ENCODE measurements at regions not wholly inside any gene's neighbourhood (a gene's known extent, or its start where the extent isn't known, plus 50 kb on each side); places are given as distances from the start of the nearest gene placed in this dataset.
A peak's percentile ranks its signal among the peaks of the same experiment; 100 is the strongest.

DNA sequence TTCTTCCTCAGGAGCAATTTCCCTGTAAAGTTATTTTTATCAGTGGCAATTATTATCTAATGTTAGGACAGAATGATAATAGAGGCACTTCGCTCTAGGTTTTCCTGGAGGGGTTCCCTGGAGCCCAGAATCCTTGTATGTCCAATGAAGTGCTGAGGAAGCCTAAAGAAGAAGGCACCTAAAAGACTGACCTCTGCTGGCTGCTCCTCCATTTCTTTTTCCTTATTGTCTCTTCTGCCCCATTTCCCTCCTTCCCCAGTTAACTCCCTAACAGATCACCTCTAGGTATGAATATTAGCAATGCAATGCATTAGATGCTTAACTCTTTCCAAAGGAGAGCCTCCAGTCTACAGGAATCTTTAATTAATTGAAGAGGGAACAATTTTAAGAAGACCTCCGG lies 985.4 kb downstream of the DIAPH3 start:
- DNase-seq = peak; percentile 5

DNA sequence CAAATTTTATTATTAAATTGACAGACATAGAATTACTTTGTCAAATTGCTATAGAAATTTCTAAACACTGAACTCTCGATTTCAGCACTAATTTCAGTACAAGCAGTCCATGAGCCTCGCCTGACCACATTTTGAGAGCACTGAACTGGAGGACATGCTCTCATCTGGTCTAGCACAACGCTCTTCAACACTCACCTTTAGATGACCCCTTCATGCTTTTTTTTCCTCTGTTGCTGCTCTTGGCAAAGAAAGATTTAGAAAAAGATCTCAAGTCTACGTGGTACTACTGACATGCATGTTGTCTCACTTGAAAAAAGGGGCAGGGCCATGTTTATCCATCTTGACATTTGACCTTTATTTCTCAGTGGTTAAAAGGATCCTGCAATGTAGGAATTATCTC lies 981.5 kb downstream of the DIAPH3 start:
- no peak for DNase-seq

GRCh38 chr13:59197397-59197796 lies 966.3 kb downstream of the DIAPH3 start:
- DNase-seq = no peak

GRCh38 chr13:59201841-59202240 lies 961.9 kb downstream of the DIAPH3 start:
- DNase-seq = no peak

DNA sequence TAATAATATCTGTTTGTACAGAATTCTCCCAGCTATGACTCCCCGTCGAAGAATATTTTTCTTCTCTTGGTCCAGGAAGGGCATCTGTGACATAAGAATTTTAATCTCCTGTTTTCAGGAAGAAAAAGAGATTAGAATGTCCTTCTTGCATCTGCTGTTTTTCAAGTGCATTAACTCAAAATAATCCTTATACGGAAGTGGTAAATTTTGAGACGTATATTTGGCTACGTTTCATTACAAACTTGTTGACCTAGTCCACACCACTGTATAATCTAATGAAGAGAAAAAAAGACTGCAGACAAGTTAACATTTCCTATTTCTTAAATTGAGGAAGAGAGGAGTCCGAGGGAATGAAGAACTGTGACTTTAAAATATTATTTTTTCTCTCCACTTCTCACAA lies 959.9 kb downstream of the DIAPH3 start:
- DNase-seq = no peak

GRCh38 chr13:59205501-59205900 lies 958.2 kb downstream of the DIAPH3 start:
- no peak for DNase-seq

DNA sequence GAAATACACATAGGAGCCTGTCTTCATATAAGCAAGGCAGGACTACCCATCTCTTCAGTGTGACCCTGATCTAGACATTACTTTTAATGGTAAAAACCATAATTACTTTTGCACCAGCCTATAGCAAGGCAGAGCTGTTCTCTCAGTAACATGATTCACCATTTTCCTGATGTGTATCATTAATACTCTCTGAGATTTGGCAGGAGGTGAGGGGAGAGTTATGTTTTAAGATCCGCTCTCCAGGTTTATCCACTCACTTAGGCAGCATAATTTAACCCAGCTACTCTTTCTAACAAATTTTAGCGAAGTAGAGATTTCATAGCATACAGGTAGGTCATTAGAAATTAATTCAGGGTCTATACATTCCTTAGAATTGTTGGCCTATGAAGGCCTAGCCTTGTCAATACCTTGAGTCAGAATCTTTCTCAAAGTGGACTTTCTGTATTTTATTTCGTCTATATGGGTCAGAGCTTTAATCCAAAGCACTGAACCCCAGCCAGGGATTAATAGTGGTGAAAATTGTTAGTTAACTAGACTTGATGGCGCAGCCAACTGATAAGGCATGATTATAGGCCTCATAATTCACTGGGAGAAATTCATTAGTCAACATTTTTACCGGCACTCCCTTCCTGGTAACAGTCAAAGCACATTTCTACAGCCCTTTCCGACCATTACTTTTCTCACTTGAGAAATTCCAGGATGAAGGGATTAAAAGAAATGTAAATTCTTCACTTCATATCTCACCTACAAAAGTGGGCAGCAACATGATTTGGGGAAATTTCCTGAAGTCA lies 955.1 kb downstream of the DIAPH3 start:
- DNase-seq = no peak

DNA sequence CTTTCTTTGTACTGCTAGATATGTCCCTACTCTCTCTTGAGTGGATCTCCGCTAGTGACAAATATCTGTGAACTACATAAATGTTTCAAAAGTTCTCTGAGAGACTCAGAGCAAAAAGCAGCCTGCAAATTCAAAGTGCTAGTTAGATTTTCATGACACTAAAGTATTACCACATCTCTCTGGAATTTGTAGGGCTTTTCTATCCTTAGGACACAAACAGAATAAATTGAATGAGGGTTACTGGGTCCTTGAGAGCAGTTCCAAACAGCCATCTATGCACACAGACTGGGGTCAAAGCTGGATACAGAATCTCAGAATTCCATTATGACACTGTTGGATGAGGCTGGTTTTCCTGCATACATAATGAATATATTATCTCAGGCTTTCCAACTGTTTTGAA lies 953.2 kb downstream of the DIAPH3 start:
- DNase-seq = no peak

DNA sequence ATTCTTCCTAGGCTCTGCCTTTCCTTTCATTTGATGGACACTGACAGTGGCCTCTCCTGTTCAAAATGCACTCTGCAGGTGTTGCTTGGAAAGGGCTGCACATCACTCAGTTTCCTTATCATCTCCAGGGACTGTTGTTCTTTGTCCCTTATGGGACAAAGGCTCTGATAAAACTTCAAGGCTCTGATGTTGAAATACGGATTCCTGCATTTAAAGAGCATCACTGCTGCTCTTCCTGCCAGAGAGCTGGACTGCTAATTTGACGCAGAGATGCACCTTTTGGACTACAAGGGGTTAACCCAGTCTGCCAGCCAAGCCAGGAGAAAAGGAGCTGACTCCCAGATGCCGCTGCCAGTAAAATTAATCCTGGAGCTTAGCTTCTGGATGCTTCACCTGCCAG lies 952.1 kb downstream of the DIAPH3 start:
- DNase-seq = no peak

- no peak for DNase-seq
Observed at GRCh38 chr13:59229401-59229800, 934.3 kb downstream of the DIAPH3 start.

DNA sequence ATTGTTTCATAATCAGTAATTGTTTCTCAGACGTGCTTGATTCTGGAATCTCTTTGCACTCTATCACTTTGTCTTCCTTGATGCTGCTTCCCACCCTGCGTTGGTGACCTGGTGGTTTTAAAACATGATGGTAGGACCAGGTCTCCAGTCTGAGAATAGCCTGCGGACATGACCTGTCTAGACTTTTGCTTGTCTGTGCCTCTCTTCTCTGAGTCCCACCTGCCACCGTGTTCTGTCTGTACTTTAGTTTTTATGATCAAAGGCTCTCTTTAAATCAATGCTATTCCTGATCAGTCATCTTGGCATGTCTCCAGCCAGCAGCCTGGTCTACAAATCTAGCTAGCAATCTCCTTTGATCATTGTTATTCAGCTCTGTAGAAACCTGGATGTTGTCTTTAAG lies 933.9 kb downstream of the DIAPH3 start:
- DNase-seq = no peak

DNA sequence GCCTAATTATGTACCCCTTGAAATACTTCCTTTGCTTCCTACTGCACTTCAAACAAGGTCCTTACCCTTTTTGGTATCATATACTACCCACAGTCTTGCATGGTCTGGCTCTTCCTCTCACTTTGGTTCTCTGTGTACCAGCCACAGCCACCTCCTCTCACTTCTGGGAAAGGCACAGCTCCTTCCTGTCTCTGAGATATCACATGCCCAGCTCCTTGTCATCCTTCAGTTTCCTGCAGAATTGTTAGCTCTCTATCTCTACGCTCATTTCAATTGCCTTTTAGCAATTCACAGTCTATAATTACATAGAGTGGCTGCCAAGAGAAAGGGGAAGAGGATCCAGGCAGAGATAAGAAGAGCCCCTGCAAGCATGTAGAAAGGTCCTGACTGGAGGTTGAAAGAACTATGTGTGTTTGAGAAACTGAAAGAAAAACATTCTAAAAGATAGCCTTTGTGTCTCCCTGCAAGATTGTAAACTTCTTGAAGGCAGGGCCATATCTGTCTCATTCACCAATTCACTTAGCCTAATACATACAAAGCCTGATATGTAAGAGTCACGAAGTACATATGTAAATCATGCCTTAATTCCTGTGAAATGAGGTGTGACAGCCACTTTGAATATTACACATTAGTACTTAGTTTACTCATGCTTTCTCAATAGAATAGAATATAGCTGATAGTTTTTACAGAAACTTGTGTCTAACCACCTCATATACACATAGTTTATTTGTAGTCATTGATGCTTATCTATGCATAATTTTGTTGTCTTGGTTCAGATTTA lies 933.1 kb downstream of the DIAPH3 start:
- DNase-seq = peak; percentile 94

GRCh38 chr13:59236309-59236919 lies 927.3 kb downstream of the DIAPH3 start:
- no peak for DNase-seq

GRCh38 chr13:59236944-59237343 lies 926.8 kb downstream of the DIAPH3 start:
- DNase-seq = no peak

- DNase-seq = no peak
Observed at GRCh38 chr13:59247171-59247570, 916.6 kb downstream of the DIAPH3 start.

- DNase-seq = no peak
Observed at GRCh38 chr13:59250336-59251189, 913.2 kb downstream of the DIAPH3 start.

DNA sequence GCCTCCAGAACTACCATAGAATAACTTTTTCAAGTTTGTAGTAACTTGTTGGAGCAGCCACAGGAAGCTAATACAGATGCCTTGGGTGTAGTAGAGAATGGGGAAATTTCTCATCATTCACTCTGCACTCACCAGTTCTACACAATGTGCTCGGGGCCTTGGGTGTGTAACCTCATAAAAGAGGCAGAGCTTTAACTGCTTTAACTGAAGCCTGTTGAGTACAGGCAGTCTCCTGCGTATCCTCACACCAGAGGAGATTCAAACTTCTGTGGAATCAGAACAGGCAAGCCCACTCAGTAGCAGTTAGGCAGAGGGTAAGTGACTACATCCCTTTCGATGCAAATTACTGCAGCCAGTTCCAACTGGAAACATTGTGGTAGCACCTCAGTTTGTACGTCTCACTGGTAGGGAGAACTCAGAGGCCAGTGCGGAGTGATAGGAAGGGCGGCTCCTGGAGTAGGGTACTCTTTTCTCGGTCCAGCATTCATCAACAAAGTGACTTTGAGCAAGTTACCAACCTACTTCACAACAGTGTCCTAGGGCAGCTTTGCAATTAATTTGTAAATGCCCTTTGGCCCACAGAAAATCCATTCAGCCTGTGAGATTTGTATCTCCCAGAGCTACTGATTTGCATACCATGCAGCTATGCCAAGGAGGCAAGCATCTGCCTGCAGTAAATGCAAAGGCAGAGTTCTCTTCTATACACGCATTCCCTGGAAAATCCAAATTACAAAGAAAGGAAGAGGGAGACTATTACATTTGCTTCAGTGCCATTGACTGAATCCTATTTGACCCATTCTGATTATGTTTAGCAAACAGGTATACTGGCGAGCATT lies 904.3 kb downstream of the DIAPH3 start:
- DNase-seq = no peak

- peak; percentile 58 for DNase-seq
Observed at GRCh38 chr13:59261928-59262488, 901.7 kb downstream of the DIAPH3 start.

GRCh38 chr13:59263531-59263930 lies 900.2 kb downstream of the DIAPH3 start:
- no peak for DNase-seq

- DNase-seq = no peak
Observed at GRCh38 chr13:59266478-59267063, 897.2 kb downstream of the DIAPH3 start.

DNA sequence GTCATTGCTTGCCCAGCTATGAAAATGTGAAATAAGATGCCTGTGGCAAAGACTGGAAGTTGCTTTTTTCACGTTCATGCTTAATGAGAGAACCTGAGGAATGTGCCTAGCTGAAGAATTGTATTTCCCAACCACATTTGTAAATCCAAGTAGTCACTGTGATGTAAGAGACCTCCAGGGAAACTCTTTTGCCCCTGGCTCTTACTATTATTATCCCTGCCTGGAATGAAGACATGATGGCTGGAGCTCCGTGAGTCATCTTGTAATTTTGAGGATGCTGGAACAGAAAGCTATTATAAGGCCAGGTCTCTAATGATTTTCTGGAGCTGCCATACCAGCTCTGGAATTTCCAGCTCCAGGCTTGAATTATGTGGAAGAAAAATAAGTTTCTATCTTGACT lies 894.3 kb downstream of the DIAPH3 start:
- DNase-seq = no peak

Measured in OCI-M1 (cell line).